ENCODE measurements at regions not wholly inside any gene's neighbourhood (a gene's known extent, or its start where the extent isn't known, plus 50 kb on each side); places are given as distances from the start of the nearest gene placed in this dataset.

DNA sequence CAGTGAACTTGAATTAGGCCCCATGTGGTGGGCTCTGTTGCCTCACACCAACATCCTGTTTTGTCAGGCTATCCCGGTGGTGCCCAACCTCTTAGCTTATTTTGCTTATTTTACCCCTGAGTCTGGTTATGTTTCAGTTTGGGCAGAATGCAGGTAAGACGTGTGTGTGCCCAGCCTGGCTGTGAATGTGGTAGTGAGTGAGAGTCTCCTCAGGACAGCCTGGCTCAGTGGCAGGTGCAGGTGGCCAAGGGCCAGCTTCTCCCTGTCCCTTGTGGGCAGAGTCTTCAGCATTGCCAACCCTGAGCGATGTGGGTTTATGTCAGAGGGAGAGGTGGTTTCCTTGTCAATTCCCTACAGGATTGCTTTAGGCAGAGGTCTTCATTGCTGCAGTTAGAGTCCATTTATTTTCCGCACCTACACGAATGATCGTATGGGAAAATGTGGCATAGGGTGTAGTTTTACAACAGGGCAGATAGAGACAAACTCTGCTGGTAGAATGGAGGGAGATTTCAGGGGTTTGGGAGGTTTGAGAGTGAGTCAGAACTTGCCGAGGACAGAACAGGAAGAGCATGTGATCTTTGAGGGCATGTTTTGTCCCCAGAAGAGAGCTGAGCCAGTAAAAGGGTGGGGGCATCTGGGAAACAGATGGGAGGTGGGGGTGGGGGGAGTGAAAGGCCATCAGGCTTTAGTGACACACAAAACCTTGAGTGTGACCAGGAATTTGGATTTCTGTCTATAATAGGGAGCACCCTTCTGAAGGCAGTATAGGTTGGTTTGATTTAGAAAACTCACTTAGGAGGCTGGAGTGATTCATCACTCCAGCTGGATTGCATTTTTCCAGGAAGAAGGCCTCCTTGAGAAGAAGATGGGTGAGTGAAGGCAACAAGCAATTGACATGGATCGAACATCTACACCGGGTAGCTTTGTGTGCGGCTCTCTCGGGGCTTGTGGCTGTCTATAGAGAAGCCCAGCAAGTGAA is 156.2 kb upstream of the CELF4 start:
- TF ChIP-seq CTCF (IDR thresholded peaks at IDR 0.05), result no peak
- no peak for TF ChIP-seq POLR2A (IDR thresholded peaks at IDR 0.05)
- TF ChIP-seq POLR2AphosphoS5 (IDR thresholded peaks at IDR 0.05), result no peak
